GM19452 (cell line): ENCODE measurements at regions not wholly inside any gene's neighbourhood (a gene's known extent, or its start where the extent isn't known, plus 50 kb on each side); places are given as distances from the start of the nearest gene placed in this dataset.

Source experiments
- ATAC-seq: cut with Tn5 transposase; IDR thresholded peaks from one replicate; pipeline ENCODE4 v1.9.1; 2021; ENCODE audit not compliant: unreplicated experiment

DNA sequence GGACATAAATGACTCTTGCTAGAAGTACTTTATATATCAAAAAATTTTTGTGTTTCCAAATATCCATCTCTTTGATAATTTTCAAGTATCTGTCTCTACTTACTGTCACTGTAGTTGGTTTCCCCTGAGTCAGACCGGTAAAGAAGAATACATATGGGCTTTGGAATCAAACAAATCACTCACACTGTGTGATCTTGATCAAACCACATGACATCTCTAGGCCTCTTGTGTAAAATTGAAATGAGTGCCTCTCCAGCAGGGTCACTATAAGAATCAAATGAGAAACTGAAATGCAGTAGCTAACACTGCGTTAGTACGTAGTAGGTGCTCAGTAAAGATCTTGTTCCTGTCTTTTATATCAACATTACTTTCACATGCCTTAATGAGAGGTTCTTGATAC is 314.6 kb upstream of the STT3B start:
- ATAC-seq = no peak

DNA sequence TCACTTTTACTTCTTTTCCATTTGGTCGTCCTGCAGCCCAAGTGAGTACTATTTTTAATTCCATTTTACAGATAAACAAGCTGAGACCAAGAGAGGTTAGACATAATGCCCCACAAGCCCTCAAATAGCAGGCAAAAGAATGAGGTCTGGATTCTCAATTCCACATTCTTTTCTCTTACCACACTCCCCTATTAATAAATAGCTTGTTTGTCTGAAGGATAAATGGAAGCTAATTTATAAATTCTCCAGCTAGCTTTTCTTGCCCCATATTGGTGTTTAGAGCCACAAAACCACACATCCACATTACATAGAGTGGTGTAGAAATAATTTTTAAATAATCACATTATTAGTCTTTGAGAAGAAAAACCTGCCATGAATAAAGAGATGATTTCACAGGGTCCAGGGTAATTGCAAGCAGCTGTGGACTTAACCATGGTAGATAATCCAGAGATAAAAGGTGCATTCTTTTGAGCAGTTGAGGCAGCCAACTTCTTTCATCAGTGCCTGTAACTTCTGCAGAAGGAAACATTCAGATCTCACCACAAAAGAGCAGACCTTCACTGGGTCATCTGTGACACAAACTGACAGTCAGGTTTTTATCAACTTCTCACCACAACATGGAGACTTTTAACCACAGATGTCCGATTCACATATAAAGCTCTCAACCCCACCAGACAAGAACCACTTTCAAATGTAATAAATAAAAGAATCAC is 313.4 kb upstream of the STT3B start:
- ATAC-seq = peak; percentile 83

DNA sequence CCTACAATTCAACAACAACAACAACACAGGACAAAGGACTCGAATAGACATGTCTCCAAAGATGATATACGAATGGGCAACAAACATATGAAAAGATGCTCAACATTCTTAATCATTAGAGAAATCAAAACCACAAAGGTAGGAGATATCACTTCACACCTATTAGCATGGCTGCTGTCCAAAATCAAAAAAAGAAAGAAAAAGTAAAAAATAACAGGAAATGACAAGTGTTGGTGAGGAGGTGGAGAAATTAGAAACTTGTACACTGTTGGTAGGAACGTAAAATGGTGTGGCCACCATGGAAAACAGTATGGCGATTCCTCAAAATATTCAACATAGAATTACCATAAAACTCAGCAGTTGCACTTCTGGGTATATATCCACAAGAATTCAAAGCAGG is 312.3 kb upstream of the STT3B start:
- ATAC-seq = no peak

- ATAC-seq = no peak
Measured at GRCh38 chr3:31223278-31223677, 309.4 kb upstream of the STT3B start.

DNA sequence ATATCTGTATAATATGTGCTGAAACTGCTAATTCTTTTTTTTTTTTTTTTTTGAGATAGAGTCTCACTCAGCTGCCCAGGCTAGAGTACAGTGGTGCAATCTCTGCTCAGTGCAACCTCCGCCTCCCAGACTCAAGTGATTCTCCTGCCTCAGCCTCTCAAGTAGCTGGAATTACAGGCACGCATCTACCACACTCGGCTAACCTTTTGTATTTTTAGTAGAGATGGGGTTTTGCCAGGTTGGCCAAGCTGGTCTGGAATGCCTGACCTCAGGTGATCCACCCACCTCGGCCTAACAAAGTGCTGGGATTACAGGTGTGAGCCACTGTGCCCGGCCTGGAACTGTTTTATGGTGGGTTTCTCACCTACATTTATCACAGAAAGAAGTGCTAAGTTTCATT is 307.8 kb upstream of the STT3B start:
- ATAC-seq = no peak

- ATAC-seq = no peak
Measured at GRCh38 chr3:31225923-31226322, 306.8 kb upstream of the STT3B start.

- ATAC-seq = no peak
Measured at GRCh38 chr3:31226346-31226745, 306.4 kb upstream of the STT3B start.

GRCh38 chr3:31227131-31227562 is 305.6 kb upstream of the STT3B start:
- ATAC-seq = peak; percentile 37

DNA sequence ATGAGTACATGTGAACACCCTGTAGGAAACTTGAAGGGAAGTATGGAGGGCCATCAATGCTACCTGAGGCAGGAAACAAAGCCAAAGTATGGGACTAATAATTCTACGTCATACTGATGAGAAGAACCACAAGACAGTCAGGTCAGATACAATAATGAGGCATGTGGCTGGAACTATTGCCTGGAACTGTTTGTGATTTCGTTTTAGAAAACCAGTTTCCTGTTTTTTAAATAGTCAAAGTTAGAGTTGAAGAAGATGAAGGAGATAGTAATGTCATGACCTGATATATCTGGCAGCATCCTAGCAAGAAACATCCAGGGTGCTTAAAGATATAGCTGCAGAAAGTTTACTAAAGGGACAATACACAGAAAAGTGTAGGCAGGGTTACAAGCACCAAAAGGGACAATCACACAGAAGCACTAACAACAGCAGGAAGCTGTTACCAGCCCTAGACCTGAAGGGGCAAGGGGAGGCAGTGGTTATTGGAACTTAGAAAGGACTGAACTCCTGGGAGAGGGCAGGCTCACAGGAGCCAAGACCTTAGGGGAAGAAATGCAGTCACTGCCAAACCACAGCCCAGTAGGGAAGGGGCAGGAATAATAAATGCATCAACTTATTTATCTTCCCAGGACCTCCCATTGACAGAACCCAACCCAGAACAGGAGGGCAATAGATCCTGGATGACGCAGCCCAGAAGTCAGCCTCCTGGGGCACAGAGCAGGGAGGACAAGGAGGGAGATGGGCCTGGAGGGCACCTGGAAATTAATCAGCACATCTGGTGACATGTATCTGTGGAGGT is 302.1 kb upstream of the STT3B start:
- no peak for ATAC-seq

DNA sequence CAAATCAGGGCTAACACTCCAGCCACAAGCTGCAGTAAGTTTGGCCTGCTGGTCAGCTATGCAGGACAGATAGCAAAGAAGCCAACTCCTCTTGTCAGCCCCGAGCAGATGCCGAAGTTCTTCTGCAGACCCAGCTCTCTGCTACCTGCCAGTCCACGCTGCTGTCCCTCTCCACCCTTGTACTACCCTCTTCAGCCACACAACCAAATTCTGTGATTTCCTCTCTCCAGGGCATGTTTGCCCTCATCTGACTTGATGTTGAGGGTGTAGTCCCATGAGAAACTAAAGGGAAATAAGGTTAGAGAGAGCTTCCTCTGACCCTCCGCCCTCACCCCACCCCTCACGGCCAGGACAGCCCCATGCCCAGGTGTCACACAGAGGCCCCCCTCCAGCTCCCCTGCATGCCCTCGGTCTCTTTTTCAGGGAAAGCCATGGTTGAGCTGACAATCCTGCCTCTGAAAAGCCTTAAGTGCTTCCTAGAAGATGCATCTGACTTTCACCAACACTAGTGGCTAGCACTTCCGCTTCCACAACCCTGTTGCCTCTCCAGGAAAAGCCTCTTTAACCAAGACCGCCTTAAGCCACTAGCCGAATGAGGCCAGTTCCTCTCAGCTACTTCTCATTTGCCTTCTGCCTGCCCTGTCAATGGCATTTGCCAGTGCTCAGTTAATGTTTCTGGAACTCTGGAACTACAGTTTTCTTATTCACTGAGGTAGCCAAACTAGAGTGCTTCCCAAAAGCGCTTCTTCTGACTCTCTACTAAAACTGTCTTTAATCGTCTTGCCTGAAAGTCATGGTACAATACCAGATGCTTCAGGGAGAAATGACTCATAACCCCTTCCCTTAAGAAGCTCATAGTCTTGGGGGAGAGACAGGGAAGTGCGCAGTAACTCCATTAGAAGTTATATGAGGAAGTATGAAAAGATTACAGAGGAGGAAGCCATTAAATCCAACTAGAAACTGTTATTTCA is 300.4 kb upstream of the STT3B start:
- no peak for ATAC-seq

DNA sequence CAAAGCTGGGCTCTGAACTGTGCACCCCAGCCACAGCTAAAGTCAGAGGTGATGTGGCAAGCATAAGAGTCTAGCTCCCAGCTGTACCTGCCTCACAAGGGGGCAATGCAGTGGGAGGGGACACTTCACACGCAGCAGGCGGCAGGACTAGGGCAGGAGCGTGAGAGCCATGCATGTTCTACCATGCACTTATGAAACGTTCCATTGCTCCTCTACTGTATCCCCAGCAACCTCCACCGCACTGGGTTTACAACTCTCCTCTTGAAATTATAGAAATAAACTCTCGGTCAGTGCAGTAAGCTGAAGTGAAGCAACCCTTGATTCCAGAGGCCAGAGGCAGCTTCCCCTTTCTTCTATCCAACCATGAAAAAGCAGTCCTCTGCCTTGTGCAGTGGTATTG is 298.6 kb upstream of the STT3B start:
- ATAC-seq = no peak

DNA sequence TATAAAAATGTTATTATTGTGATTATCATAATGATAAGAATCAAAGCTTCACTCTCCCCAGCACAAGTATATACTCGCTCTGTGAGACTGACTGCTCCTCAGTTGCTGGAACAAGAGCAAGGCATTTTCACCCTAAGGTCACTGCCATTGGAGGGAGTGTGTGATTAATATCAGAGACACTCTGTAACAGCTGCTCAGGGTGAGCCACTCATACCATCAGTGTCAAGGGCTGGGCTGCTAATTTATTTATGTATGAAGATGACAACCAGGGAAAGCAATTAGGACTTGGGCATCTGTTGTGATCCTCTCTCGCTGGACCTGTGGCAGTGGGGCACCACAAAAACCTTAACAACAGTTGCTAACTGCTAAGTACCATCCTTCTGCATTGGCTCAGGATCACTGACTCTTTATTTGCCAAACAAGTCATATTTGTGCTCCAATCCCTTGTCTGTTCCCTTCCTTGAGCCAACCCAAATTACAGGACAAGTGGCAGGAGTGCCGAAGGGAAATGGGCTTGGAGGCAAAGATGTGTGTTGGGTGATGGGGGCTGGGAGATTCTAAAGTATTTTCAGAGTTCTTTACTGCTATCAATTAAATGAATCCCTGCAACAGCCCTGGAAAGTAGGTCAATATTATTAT is 297.5 kb upstream of the STT3B start:
- no peak for ATAC-seq

DNA sequence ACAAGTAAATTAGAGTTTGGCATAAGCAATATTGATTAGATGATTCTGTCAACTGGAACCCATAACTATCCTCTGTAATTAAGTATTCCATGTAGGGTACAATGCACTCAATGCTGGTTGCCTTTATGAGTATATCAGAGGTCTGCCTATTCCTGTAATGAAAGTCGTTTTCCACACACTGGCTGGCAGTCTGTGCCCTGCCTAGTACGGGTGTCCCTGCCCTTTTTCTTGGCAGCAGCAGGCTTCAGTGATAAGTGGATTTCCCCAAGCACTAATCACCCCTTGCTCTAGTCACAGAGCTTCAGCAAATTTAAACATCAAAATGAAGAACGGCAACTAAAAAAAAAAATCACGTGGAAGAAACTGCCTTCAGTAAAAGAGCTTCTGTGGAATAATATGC is 294.8 kb upstream of the STT3B start:
- ATAC-seq = no peak

DNA sequence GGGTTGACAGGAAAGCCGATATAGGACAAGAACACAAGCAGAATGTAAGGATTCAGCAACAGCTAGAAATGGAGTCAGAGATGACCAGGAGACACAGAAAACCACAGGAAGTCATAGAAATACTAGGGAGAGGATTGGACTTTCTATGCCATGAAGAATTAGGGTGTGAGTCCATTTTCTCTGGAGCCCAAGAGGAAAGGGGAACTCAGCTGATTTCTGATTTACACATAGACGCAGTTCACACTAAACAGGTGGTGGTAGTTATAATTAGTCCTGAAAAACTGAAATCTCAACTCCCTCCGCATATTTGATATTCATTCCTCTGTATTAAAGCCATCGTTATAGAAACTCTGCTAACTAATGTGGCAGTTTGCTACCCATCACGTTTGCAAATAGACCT is 292.7 kb upstream of the STT3B start:
- ATAC-seq = no peak

DNA sequence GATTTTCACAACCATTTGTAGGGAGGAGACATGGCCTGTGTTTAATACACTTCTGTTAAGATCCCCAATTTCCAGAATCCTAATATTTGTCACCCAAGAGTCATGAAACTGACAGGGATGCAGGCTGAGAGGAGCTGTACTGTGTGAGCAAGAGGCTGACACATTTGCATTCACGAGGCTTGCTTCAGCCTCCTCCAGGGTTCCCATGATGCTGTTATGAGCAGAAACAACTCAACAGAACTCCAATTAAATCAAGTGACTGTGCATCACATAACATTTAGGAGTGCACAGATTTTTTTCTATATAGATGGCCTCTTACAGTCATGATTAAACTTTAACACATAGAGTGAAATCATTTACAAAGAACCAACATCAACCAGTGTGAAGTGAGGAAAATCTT is 292.3 kb upstream of the STT3B start:
- ATAC-seq = no peak

DNA sequence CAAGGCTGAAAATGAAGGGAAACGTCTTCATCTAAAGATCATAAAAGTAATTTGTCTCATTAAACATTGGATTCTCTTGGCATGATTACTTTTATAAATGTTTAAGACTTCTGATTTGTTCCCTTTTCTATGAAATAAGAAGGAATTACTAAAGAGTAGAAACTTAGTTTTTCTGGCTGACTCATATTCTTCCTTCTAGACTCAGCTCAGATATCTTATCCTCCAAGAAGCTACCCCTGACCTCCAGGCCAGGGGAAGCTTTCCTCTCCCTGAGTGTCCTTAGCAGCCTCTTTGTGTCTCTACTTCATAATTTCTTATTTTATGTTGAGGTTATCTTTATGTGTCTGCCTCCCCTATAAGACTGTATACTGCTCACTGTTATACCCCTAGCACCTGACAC is 291.9 kb upstream of the STT3B start:
- ATAC-seq = no peak

DNA sequence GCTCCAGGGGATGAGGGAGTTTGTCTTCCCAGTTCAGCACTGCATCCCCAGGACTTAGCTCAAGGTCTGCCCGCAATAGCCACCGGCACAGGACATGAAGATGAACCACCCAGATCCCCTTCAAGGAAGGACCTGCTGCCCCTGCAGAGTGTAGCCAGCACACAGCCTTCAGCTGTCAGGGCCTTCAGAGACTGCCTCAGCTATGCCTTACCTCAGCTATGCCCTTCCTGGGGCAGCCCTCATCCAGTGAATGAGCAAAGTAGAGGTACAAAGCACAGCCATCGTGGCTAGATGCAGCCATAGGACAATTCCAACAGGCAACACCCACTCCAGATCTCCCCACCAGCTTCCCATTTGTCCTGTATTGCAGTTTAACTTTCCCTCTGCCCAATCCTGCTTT is 291.2 kb upstream of the STT3B start:
- peak; percentile 20 for ATAC-seq

DNA sequence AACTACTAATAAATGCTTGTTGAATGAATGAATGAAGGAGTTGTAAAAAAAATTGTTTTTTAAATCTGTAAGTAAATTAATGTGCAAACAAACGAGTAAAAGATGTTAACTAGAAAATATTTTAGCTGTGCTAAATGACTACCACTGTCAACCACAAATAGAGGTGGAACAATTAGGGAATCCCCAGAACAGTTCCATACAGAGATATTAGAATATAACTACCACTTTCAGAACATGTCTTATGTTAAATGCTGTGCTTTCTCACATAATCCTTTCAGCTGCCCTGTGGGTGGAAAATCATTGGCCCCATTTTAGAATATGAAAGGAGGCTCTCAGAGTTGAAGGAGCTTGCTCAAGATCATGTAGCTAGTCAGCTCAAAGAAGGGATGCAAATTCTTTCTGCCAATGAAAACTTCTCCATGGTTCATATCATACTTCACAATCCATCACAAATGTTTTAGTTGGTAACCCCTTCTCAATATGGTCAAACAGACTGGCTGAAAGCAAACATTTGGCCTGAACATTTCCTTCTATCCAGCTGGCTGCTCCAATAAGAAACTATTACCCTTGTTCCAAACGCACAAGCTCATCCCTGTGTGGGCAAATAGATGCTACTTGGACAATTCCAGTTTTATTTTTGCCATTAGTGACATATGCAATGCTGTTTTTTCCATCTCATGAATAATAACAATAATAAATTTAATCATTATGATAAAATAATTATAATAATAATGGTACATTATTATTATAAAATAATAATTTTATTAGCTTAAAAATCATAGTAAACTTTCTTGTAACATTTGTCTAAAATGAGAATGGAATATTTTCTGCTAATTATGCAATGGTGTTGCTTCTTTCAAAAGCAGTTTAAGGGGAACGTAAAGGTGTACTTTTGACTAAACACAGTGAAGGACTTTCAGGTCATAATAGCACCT is 290.4 kb upstream of the STT3B start:
- peak; percentile 65 for ATAC-seq

DNA sequence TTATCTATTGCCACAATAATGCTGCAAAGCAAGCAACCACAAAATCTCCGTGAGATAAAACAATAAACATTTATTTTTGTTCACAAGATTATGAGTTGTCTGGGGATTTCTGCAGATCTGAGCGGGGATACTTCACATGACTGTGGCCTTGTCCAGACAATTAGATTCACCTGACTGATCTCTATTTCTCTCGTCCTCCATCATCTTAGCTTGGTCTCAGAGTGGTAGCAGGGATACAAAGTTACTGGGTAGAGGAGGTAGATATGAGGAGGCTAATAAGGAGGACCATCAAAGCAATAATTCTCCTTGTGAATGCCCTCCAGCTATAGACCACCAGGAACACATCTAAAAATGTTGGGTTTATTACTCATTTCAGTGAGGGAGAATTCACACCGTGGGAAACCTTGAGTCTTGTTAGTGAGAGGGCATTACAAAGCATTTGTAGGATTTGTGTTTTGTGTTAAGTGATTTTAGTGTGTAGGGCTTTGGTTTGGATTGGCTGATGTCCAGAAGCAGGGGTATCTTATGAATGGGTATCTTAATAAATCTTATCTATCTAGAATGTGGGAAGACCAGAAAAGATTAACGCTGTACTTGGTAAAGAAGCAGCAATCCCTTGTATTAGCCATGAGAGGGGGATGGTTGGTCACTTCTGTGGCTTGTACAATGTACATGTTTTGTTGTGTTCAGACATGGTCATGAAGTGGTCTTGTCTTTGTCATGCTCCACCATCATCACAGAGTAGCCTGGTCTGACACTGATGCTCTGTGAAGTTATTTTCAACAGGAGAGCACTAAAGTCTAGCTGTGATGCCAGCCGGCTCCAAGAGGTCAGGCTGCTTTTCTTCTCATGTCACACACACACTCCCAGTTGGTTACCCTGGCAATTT is 287.6 kb upstream of the STT3B start:
- ATAC-seq = no peak
